Osteoblast (primary cell): ENCODE measurements at regions not wholly inside any gene's neighbourhood (a gene's known extent, or its start where the extent isn't known, plus 50 kb on each side); places are given as distances from the start of the nearest gene placed in this dataset.

Source experiments
- DNase-seq: peaks from one replicate; pipeline ENCODE4 v3.0.0; 2011; ENCODE audit warnings: low spot score, mixed read lengths; ENCODE audit not compliant: insufficient read length; ENCODE audit errors: missing footprints
- H2AFZ ChIP-seq: 2 replicates; pipeline ENCODE4 v1.6.0; 2011; ENCODE audit warnings: mild to moderate bottlenecking, low read length
- H3K27ac ChIP-seq: 2 replicates; pipeline ENCODE4 v1.5.1; 2011; ENCODE audit warnings: mild to moderate bottlenecking, low read depth, low read length, moderate library complexity
- H3K27me3 ChIP-seq: 2 replicates; pipeline ENCODE4 v1.6.0; 2012; ENCODE audit warnings: mild to moderate bottlenecking, control low read depth, inconsistent platforms, low read length, moderate library complexity; ENCODE audit not compliant: insufficient read depth
- H3K36me3 ChIP-seq: 2 replicates; pipeline ENCODE4 v1.5.1; 2011; ENCODE audit warnings: mild to moderate bottlenecking, low read length, control low read depth, moderate library complexity; ENCODE audit not compliant: insufficient read depth
- H3K4me1 ChIP-seq: 2 replicates; pipeline ENCODE4 v1.5.1; 2011; ENCODE audit warnings: mild to moderate bottlenecking, low read length, control low read depth, moderate library complexity; ENCODE audit not compliant: insufficient read depth
- H3K4me2 ChIP-seq: 2 replicates; pipeline ENCODE4 v1.6.0; 2011; ENCODE audit warnings: mild to moderate bottlenecking, low read length; ENCODE audit not compliant: insufficient read depth
- H3K4me3 ChIP-seq: fragments of 200-600 bp; sonication (generic); 3 replicates; pipeline ENCODE4 v1.5.1; 2012; ENCODE audit warnings: mild to moderate bottlenecking, low read length, inconsistent platforms; ENCODE audit not compliant: insufficient read depth
- H3K79me2 ChIP-seq: 2 replicates; pipeline ENCODE4 v1.6.0; 2012; ENCODE audit warnings: mild to moderate bottlenecking, low read length, control low read depth, inconsistent platforms; ENCODE audit not compliant: insufficient read depth
- H3K9me3 ChIP-seq: 2 replicates; pipeline ENCODE4 v1.5.1; 2011; ENCODE audit warnings: low read depth, low read length, control low read depth
- H4K20me1 ChIP-seq: 2 replicates; pipeline ENCODE4 v1.6.0; 2012; ENCODE audit warnings: mild to moderate bottlenecking, low read length, control low read depth; ENCODE audit not compliant: insufficient read depth
- CTCF ChIP-seq: IDR thresholded peaks from 2 replicates; pipeline ENCODE4 v1.5.1; 2011; ENCODE audit warnings: mild to moderate bottlenecking, low read depth, low read length, moderate library complexity; ENCODE audit errors: extremely low read depth

GRCh38 chr10:124292911-124293615, 125.7 kb downstream of the OAT start:
- no peak for TF ChIP-seq CTCF
- Histone ChIP-seq H3K36me3 (no peaks in the 10 kb centered on the region), H3K4me1 (peaks cover 5% of the 10 kb centered on the region), H3K27me3 (no peaks in the 10 kb centered on the region), H3K4me3 (no peak overlapping the region), H3K4me2 (no peak overlapping the region), H3K79me2 (no peaks in the 10 kb centered on the region), H2AFZ (no peak overlapping the region), H4K20me1 (no peaks in the 10 kb centered on the region), H3K9me3 (no peaks in the 10 kb centered on the region), H3K27ac (no peak overlapping the region)
- DNase-seq, result peak; percentile 94

GRCh38 chr10:124291001-124291701, 127.6 kb downstream of the OAT start:
- Histone ChIP-seq H3K9me3 (no peaks in the 10 kb centered on the region), H2AFZ (no peak overlapping the region), H3K27me3 (no peaks in the 10 kb centered on the region), H4K20me1 (no peaks in the 10 kb centered on the region), H3K36me3 (no peaks in the 10 kb centered on the region), H3K79me2 (no peaks in the 10 kb centered on the region), H3K4me2 (no peak overlapping the region), H3K4me1 (peaks cover 5% of the 10 kb centered on the region), H3K27ac (no peak overlapping the region), H3K4me3 (no peak overlapping the region)
- no peak for TF ChIP-seq CTCF
- peak; percentile 62 for DNase-seq

GRCh38 chr10:124289851-124290795, 128.6 kb downstream of the OAT start:
- Histone ChIP-seq H3K9me3 (no peaks in the 10 kb centered on the region), H4K20me1 (no peaks in the 10 kb centered on the region), H3K27ac (no peak overlapping the region), H3K4me3 (no peak overlapping the region), H3K4me2 (no peak overlapping the region), H2AFZ (no peak overlapping the region), H3K4me1 (peaks cover 5% of the 10 kb centered on the region), H3K27me3 (no peaks in the 10 kb centered on the region), H3K79me2 (no peaks in the 10 kb centered on the region), H3K36me3 (no peaks in the 10 kb centered on the region)
- DNase-seq, result peak; percentile 74
- no peak for TF ChIP-seq CTCF
